Fibroblast of lung (primary cell): ENCODE measurements at regions not wholly inside any gene's neighbourhood (a gene's known extent, or its start where the extent isn't known, plus 50 kb on each side); places are given as distances from the start of the nearest gene placed in this dataset.

Experiments
- DNase-seq, 2 donors: peaks; one replicate each; pipeline versions ENCODE4 v3.0.0 to v3.0.0-alpha.2; 2010; ENCODE audit warnings: low read depth in 2 of 2
- H2AFZ ChIP-seq: 2 replicates; pipeline ENCODE4 v1.5.1; 2012; ENCODE audit warnings: low read length, control low read depth, inconsistent platforms
- H3K27ac ChIP-seq: 2 replicates; pipeline ENCODE4 v1.5.1; 2011; ENCODE audit warnings: low read length, control low read depth; ENCODE audit not compliant: insufficient read depth
- H3K27me3 ChIP-seq: 2 replicates; pipeline ENCODE4 v1.5.1; 2011; ENCODE audit warnings: mild to moderate bottlenecking, low read length; ENCODE audit not compliant: control insufficient read depth, insufficient read depth
- H3K36me3 ChIP-seq: 2 replicates; pipeline ENCODE4 v1.5.1; 2011; ENCODE audit warnings: low read length; ENCODE audit not compliant: control insufficient read depth, insufficient read depth
- H3K4me1 ChIP-seq: 2 replicates; pipeline ENCODE4 v1.5.1; 2011; ENCODE audit warnings: low read length; ENCODE audit not compliant: control insufficient read depth, insufficient read depth; ENCODE audit errors: extremely low read depth
- H3K4me2 ChIP-seq: 2 replicates; pipeline ENCODE4 v1.5.1; 2011; ENCODE audit warnings: low read length, control low read depth; ENCODE audit not compliant: insufficient read depth; ENCODE audit errors: extremely low read depth
- H3K4me3 ChIP-seq, 4 experiments: fragments of 200-600 bp in 1 of 4; sonication (generic) in 1 of 4; replicated peaks in 1 of 4; 2 replicates each; pipeline ENCODE4 v1.5.1; 2011 to 2016; ENCODE audit warnings: low read length in 4 of 4, low read depth in 3 of 4, mild to moderate bottlenecking in 3 of 4, control low read depth in 2 of 4, inconsistent platforms in 1 of 4, mixed read lengths in 1 of 4; ENCODE audit not compliant: insufficient read depth in 1 of 4; ENCODE audit errors: control extremely low read depth in 1 of 4
- H3K79me2 ChIP-seq: 2 replicates; pipeline ENCODE4 v1.5.1; 2012; ENCODE audit warnings: mild to moderate bottlenecking, low read length, inconsistent platforms; ENCODE audit not compliant: control insufficient read depth, insufficient read depth
- H3K9ac ChIP-seq: 2 replicates; pipeline ENCODE4 v1.5.1; 2011; ENCODE audit warnings: mild to moderate bottlenecking, low read length, control low read depth; ENCODE audit not compliant: insufficient read depth
- H3K9me3 ChIP-seq: 2 replicates; pipeline ENCODE4 v1.5.1; 2012; ENCODE audit warnings: low read depth, low read length; ENCODE audit not compliant: control insufficient read depth, insufficient read depth
- H4K20me1 ChIP-seq: 2 replicates; pipeline ENCODE4 v1.5.1; 2011; ENCODE audit warnings: low read length; ENCODE audit not compliant: control insufficient read depth, insufficient read depth; ENCODE audit errors: extremely low read depth
- EZH2 ChIP-seq: IDR thresholded peaks from 2 replicates; pipeline ENCODE4 v1.5.1; 2012; ENCODE audit warnings: low read length, control low read depth, mild to moderate bottlenecking; ENCODE audit errors: missing control alignments
- TF ChIP-seq, protein P1 (sequence below), 2 donors: IDR thresholded peaks in 1 of 2; conservative IDR thresholded peaks in 1 of 2; 1 replicate in 1 of 2; 2 replicates in 1 of 2; pipeline ENCODE4 v1.5.1; 2011 to 2012; ENCODE audit warnings: low read length in 2 of 2, control low read depth in 1 of 2, inconsistent platforms in 1 of 2, low read depth in 1 of 2, mild to moderate bottlenecking in 1 of 2

DNA sequence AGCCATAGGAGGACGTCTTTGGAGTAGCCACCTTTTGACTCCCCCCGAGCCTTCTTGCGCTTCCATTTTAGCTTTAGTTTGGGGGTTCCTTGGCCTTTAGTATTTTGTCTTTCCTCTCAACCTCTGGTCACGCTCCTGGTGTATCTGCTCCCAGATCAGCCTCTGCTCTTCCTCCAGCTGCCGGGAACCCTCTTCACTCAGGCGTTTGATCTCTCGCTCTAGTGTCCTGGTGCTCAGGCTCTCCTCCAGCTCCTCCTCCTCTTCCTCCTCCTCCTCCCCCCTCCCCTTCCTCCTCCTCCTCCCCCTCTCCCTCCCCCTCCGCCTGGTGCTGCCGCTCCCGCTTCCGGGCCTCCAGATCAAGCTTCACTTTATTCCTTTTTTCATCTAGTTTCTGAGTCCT, 1082.3 kb upstream of the TMEFF2 start:
- no peak for TF ChIP-seq EZH2
- TF ChIP-seq, protein P1, sequence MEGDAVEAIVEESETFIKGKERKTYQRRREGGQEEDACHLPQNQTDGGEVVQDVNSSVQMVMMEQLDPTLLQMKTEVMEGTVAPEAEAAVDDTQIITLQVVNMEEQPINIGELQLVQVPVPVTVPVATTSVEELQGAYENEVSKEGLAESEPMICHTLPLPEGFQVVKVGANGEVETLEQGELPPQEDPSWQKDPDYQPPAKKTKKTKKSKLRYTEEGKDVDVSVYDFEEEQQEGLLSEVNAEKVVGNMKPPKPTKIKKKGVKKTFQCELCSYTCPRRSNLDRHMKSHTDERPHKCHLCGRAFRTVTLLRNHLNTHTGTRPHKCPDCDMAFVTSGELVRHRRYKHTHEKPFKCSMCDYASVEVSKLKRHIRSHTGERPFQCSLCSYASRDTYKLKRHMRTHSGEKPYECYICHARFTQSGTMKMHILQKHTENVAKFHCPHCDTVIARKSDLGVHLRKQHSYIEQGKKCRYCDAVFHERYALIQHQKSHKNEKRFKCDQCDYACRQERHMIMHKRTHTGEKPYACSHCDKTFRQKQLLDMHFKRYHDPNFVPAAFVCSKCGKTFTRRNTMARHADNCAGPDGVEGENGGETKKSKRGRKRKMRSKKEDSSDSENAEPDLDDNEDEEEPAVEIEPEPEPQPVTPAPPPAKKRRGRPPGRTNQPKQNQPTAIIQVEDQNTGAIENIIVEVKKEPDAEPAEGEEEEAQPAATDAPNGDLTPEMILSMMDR (conservative IDR thresholded peaks at IDR 0.05 in 1 of 2, IDR thresholded peaks at IDR 0.05 in 1 of 2; ENCODE audit: low read depth in 1 of 2, low read length in 2 of 2): no peak
- Histone ChIP-seq H2AFZ (no peak overlapping the region), H3K27me3 (no peaks in the 10 kb centered on the region), H3K36me3 (no peaks in the 10 kb centered on the region), H3K79me2 (no peaks in the 10 kb centered on the region), H3K4me3 (no peak overlapping the region), H4K20me1 (no peaks in the 10 kb centered on the region), H3K4me1 (no peaks in the 10 kb centered on the region), H3K9me3 (no peaks in the 10 kb centered on the region), H3K9ac (no peak overlapping the region), H3K4me2 (no peak overlapping the region), H3K27ac (no peak overlapping the region)
- no peak for DNase-seq

DNA sequence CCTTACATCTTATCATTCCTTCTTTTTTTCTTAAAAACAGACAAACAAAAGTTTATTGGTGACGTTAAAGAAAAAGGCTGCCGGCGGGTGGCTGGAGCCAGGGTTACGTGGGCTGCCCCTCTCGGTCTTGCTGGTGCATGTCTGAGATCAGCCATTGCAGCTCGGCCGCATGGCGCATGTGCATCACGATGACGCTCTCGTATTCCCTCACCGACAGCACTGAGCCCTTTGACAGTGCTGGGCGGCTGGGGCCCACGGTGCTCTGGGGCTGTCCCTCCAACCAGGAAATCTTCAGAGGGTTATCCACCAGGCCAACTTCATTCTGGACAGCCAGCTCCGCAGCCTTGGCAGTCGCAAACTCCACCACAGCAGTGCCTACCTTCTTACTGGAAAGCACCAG, 1081.8 kb upstream of the TMEFF2 start:
- H3K79me2 ChIP-seq: no peaks in the 10 kb centered on the region
- no peak overlapping the region for H3K27ac ChIP-seq
- H3K4me1 ChIP-seq: no peaks in the 10 kb centered on the region
- H4K20me1 ChIP-seq: no peaks in the 10 kb centered on the region
- H3K9ac ChIP-seq: no peak overlapping the region
- no peak overlapping the region for H2AFZ ChIP-seq
- no peaks in the 10 kb centered on the region for H3K9me3 ChIP-seq
- H3K36me3 ChIP-seq: no peaks in the 10 kb centered on the region
- no peak overlapping the region for H3K4me2 ChIP-seq
- H3K4me3 ChIP-seq: no peak overlapping the region
- no peaks in the 10 kb centered on the region for H3K27me3 ChIP-seq
- no peak for DNase-seq
- TF ChIP-seq, protein P1 (conservative IDR thresholded peaks at IDR 0.05 in 1 of 2, IDR thresholded peaks at IDR 0.05 in 1 of 2; ENCODE audit: low read depth in 1 of 2, low read length in 2 of 2): no peak
- TF ChIP-seq EZH2: no peak

DNA sequence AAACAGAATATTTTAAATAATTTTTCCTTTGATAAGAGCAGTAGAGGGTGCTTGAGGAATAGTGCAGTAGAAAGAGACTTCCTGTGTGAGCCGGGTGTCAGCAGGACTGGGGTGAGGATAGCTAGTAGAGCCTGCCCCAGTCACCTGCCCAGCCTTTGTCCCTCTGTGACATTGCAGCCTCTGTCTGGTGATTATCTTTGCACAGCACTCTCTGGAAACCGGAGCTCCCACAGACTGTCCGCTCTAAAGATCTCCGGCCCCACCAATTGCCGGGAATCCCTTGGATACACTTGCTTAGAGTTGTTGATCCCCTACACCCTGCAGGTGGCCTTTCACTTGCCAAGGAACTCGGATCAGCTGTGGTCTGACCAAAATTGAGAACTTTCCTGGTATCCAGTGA, 1081.3 kb upstream of the TMEFF2 start:
- no peak overlapping the region for H3K9ac ChIP-seq
- H3K9me3 ChIP-seq: no peaks in the 10 kb centered on the region
- TF ChIP-seq, protein P1 (conservative IDR thresholded peaks at IDR 0.05 in 1 of 2, IDR thresholded peaks at IDR 0.05 in 1 of 2; ENCODE audit: low read depth in 1 of 2, low read length in 2 of 2): no peak
- no peak for TF ChIP-seq EZH2
- no peaks in the 10 kb centered on the region for H3K79me2 ChIP-seq
- H3K27ac ChIP-seq: no peak overlapping the region
- H3K4me2 ChIP-seq: no peak overlapping the region
- H2AFZ ChIP-seq: no peak overlapping the region
- H3K27me3 ChIP-seq: no peaks in the 10 kb centered on the region
- H3K4me1 ChIP-seq: no peaks in the 10 kb centered on the region
- DNase-seq: no peak
- no peak overlapping the region for H3K4me3 ChIP-seq
- no peaks in the 10 kb centered on the region for H4K20me1 ChIP-seq
- H3K36me3 ChIP-seq: no peaks in the 10 kb centered on the region
